OCI-LY7 (cell line): ENCODE measurements at regions not wholly inside any gene's neighbourhood (a gene's known extent, or its start where the extent isn't known, plus 50 kb on each side); places are given as distances from the start of the nearest gene placed in this dataset.

Experiments used
- EZH2phosphoT487 ChIP-seq: fragments of 200-600 bp; sonication (generic); IDR thresholded peaks from 2 replicates; pipeline ENCODE4 v1.6.1; 2018; ENCODE audit warnings: low read depth, borderline replicate concordance, mild to moderate bottlenecking, mixed run types, antibody characterized with exemption, low read length, moderate library complexity, mixed read lengths
- TF ChIP-seq, protein P1 (sequence below): fragments of 200-600 bp; sonication (generic); conservative IDR thresholded peaks from 2 replicates; pipeline ENCODE4 v1.5.1; 2014; ENCODE audit warnings: mild to moderate bottlenecking, antibody characterized with exemption, low read length, moderate library complexity, mixed read lengths

DNA sequence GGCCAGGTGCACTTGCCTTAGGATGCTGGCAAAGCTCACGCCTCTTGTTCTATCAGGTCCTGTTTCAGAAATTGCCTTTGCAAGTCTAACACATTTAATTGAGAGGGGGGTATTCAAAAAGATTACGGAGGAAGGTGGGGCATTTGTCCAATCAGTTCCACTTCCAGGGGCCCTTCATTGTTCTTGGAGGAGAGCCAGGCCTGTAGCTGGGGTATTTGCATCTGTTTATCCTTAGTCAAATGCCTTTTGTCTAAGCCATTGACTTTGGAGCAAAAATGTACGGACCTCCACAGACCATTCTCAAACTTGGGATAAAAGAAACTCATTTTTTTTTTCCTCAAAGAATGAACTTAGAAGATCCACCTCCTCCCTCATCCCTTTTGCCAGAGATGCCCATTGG lies 582.0 kb downstream of the BCL11B start:
- TF ChIP-seq EZH2phosphoT487: no peak
- TF ChIP-seq, protein P1, sequence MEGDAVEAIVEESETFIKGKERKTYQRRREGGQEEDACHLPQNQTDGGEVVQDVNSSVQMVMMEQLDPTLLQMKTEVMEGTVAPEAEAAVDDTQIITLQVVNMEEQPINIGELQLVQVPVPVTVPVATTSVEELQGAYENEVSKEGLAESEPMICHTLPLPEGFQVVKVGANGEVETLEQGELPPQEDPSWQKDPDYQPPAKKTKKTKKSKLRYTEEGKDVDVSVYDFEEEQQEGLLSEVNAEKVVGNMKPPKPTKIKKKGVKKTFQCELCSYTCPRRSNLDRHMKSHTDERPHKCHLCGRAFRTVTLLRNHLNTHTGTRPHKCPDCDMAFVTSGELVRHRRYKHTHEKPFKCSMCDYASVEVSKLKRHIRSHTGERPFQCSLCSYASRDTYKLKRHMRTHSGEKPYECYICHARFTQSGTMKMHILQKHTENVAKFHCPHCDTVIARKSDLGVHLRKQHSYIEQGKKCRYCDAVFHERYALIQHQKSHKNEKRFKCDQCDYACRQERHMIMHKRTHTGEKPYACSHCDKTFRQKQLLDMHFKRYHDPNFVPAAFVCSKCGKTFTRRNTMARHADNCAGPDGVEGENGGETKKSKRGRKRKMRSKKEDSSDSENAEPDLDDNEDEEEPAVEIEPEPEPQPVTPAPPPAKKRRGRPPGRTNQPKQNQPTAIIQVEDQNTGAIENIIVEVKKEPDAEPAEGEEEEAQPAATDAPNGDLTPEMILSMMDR: no peak
